HEK293 (cell line): ENCODE measurements at regions not wholly inside any gene's neighbourhood (a gene's known extent, or its start where the extent isn't known, plus 50 kb on each side); places are given as distances from the start of the nearest gene placed in this dataset.

Experiments used
- CTCF ChIA-PET: fragments of 350-600 bp; formaldehyde crosslinking; extraction: SDS; loops from one replicate; lab custom pipeline; 2021; ENCODE audit warnings: antibody characterized with exemption; lab: Yijun Ruan, JAX
- POLR2A ChIA-PET: fragments of 300-600 bp; formaldehyde crosslinking; extraction: SDS; loops from one replicate; lab custom pipeline; 2020; ENCODE audit warnings: antibody characterized with exemption, inconsistent platforms; lab: Yijun Ruan, JAX
- H3K27ac ChIP-seq: fragments of 200-500 bp; sonication (Bioruptor generic); 2 replicates; pipeline ENCODE4 v1.5.1; 2014; ENCODE audit warnings: low read depth, low read length, control low read depth, inconsistent platforms; ENCODE audit errors: extremely low read depth
- H3K36me3 ChIP-seq, 2 experiments: fragments of 200-500 bp in 1 of 2; sonication (Bioruptor generic) in 1 of 2; 1 replicate in 1 of 2; 2 replicates in 1 of 2; pipeline ENCODE4 v1.5.1; 2014 to 2017; ENCODE audit warnings: inconsistent platforms in 2 of 2, low read length in 2 of 2; ENCODE audit not compliant: control insufficient read depth in 2 of 2, insufficient read depth in 1 of 2
- H3K4me1 ChIP-seq: fragments of 200-500 bp; sonication (Bioruptor generic); 2 replicates; pipeline ENCODE4 v1.5.1; 2014; ENCODE audit warnings: mild to moderate bottlenecking, low read length, inconsistent platforms; ENCODE audit not compliant: control insufficient read depth, insufficient read depth
- H3K4me3 ChIP-seq: 2 replicates; pipeline ENCODE4 v1.5.1; 2011; ENCODE audit warnings: low read depth, mild to moderate bottlenecking, control low read depth, low read length, moderate library complexity
- H3K9me3 ChIP-seq: fragments of 200-500 bp; sonication (Bioruptor generic); 2 replicates; pipeline ENCODE4 v1.5.1; 2014; ENCODE audit warnings: low read depth, low read length, inconsistent platforms; ENCODE audit not compliant: control insufficient read depth, insufficient read depth
- MYNN ChIP-seq: fragments of 450-650 bp; formaldehyde crosslinking; IDR thresholded peaks from 2 replicates; pipeline ENCODE4 v1.5.1; 2016; ENCODE audit warnings: missing biosample characterization, missing genetic modification characterization, borderline replicate concordance
- MZF1 ChIP-seq: fragments of 450-650 bp; formaldehyde crosslinking; IDR thresholded peaks from 2 replicates; pipeline ENCODE4 v1.5.1; 2017; ENCODE audit warnings: missing biosample characterization, missing genetic modification characterization, borderline replicate concordance
- PRDM10 ChIP-seq: fragments of 450-650 bp; formaldehyde crosslinking; IDR thresholded peaks from 2 replicates; pipeline ENCODE4 v1.5.1; 2016; ENCODE audit warnings: missing biosample characterization, missing genetic modification characterization
- PRDM6 ChIP-seq: fragments of 450-650 bp; formaldehyde crosslinking; IDR thresholded peaks from 2 replicates; pipeline ENCODE4 v1.5.1; 2017; ENCODE audit warnings: missing biosample characterization, missing genetic modification characterization
- TCF7L2 ChIP-seq: IDR thresholded peaks from 2 replicates; pipeline ENCODE4 v1.6.1; 2011; ENCODE audit warnings: low read depth, mild to moderate bottlenecking, inconsistent platforms, low read length, moderate library complexity, borderline replicate concordance
- ZNF133 ChIP-seq: fragments of 450-650 bp; formaldehyde crosslinking; IDR thresholded peaks from 2 replicates; pipeline ENCODE4 v1.5.1; 2016; ENCODE audit warnings: missing biosample characterization, missing genetic modification characterization
- ZNF184 ChIP-seq: fragments of 450-650 bp; IDR thresholded peaks from 2 replicates; pipeline ENCODE4 v1.5.1; 2018; ENCODE audit warnings: missing biosample characterization, mild to moderate bottlenecking, missing genetic modification characterization
- ZNF274 ChIP-seq, 2 experiments: fragments of 200-500 bp in 1 of 2; fragments of 450-650 bp in 1 of 2; sonication (Bioruptor generic) in 1 of 2; formaldehyde crosslinking in 1 of 2; IDR thresholded peaks; 2 replicates each; pipeline versions ENCODE4 v1.5.1 to v1.6.1; 2014 to 2016; ENCODE audit warnings: borderline replicate concordance in 1 of 2, inconsistent platforms in 1 of 2, low read length in 1 of 2, missing biosample characterization in 1 of 2, missing genetic modification characterization in 1 of 2
- ZNF473 ChIP-seq: fragments of 450-650 bp; formaldehyde crosslinking; IDR thresholded peaks from 2 replicates; pipeline ENCODE4 v1.5.1; 2017; ENCODE audit warnings: missing biosample characterization, missing genetic modification characterization
- ZNF513 ChIP-seq: fragments of 450-650 bp; IDR thresholded peaks from 2 replicates; pipeline ENCODE4 v1.5.1; 2018; ENCODE audit warnings: missing biosample characterization, missing genetic modification characterization
- ZNF530 ChIP-seq: fragments of 450-650 bp; formaldehyde crosslinking; IDR thresholded peaks from 2 replicates; pipeline ENCODE4 v1.5.1; 2016; ENCODE audit warnings: low read depth, missing biosample characterization, missing genetic modification characterization
- ZNF580 ChIP-seq: fragments of 450-650 bp; formaldehyde crosslinking; IDR thresholded peaks from 2 replicates; pipeline ENCODE4 v1.5.1; 2016; ENCODE audit warnings: missing biosample characterization, missing genetic modification characterization
- ZNF585B ChIP-seq: fragments of 450-650 bp; formaldehyde crosslinking; IDR thresholded peaks from 2 replicates; pipeline ENCODE4 v1.5.1; 2016; ENCODE audit warnings: missing biosample characterization, missing genetic modification characterization
- ZNF777 ChIP-seq: fragments of 450-650 bp; formaldehyde crosslinking; IDR thresholded peaks from 2 replicates; pipeline ENCODE4 v1.5.1; 2017; ENCODE audit warnings: missing biosample characterization, missing genetic modification characterization, borderline replicate concordance

GRCh38 chr19:31961667-31962066 is 383.7 kb upstream of the ZNF507 start (continued):
- no peak for TF ChIP-seq ZNF133 (tag by site-specific recombination)
- no peak for TF ChIP-seq ZNF184

GRCh38 chr19:31962561-31962996 is 382.8 kb upstream of the ZNF507 start:
- TF ChIP-seq MZF1 (tag by site-specific recombination) (no peak), ZNF274 (IDR thresholded peaks at IDR 0.05; ENCODE audit: low read length) (no peak), ZNF274 (tag by site-specific recombination; IDR thresholded peaks at IDR 0.05; ENCODE audit: borderline replicate concordance) (no peak), ZNF513 (tag by site-specific recombination) (no peak), ZNF530 (tag by site-specific recombination) (no peak), ZNF473 (tag by site-specific recombination) (no peak), PRDM10 (tag by site-specific recombination) (no peak), ZNF777 (tag by site-specific recombination) (no peak), ZNF580 (tag by site-specific recombination) (no peak)
- Histone ChIP-seq H3K27ac (no peak overlapping the region), H3K4me1 (peaks cover 9% of the 10 kb centered on the region), H3K36me3 (no peaks in the 10 kb centered on the region), H3K9me3 (no peaks in the 10 kb centered on the region), H3K4me3 (no peak overlapping the region)
- ChIA-PET CTCF (interaction anchor here (0.6 kb wide), 1 partner anchor 23 kb away, joined by 3 read pairs; no protein-coding TSS in a partner anchor), POLR2A (no interaction called here)

- ChIA-PET CTCF (no interaction called here), POLR2A (no interaction called here)
- Histone ChIP-seq H3K9me3 (no peaks in the 10 kb centered on the region), H3K27ac (0 out of 2 replicates have a peak overlapping the region, but pooled peaks have one; percentile 11), H3K4me1 (peaks cover 9% of the 10 kb centered on the region), H3K4me3 (no peak overlapping the region)
- TF ChIP-seq MYNN (tag by site-specific recombination) (no peak), ZNF585B (tag by site-specific recombination) (no peak), TCF7L2 (no peak), ZNF530 (tag by site-specific recombination) (no peak), PRDM6 (no peak)
- TF ChIP-seq, all 188 proteins: peak for 0
- no peaks in the 10 kb centered on the region for H3K36me3 ChIP-seq
Measured at GRCh38 chr19:31963746-31964145, 381.7 kb upstream of the ZNF507 start.
